Activated T-helper 1 cell treated with Interleukin-2 at 50 U/mL for 16 hours (primary cell): ENCODE measurements at regions not wholly inside any gene's neighbourhood (a gene's known extent, or its start where the extent isn't known, plus 50 kb on each side); places are given as distances from the start of the nearest gene placed in this dataset.
"Not testable (repeated sequence)": the region's sequence is repeated elsewhere in the genome, so short reads cannot be mapped to it uniquely, and the experiment has no call there.

Experiments used
- DNase-seq: peaks from one replicate; pipeline ENCODE4 v3.0.0-alpha.2; 2020; ENCODE audit warnings: low read depth

DNA sequence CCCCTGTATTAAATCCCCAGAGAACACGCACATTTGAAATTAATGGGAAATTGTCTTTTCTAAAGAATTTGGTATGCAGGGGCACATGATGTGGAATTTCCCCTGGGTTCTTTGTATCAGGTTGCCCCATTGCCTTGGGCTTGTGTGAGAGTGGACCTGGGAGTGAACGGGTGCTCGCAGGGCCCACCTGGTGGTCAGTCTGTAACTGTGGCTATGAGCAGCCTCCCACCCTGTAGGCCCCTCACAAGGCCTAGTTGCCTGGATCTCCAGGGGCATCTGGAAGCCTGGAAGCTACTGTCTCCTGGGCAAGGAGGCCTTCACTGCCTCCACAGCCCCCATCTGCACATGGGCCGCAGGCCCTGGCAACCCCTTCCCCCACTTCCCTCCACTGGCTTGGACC, 96.7 kb downstream of the SLC25A47 start:
- no peak for DNase-seq

DNA sequence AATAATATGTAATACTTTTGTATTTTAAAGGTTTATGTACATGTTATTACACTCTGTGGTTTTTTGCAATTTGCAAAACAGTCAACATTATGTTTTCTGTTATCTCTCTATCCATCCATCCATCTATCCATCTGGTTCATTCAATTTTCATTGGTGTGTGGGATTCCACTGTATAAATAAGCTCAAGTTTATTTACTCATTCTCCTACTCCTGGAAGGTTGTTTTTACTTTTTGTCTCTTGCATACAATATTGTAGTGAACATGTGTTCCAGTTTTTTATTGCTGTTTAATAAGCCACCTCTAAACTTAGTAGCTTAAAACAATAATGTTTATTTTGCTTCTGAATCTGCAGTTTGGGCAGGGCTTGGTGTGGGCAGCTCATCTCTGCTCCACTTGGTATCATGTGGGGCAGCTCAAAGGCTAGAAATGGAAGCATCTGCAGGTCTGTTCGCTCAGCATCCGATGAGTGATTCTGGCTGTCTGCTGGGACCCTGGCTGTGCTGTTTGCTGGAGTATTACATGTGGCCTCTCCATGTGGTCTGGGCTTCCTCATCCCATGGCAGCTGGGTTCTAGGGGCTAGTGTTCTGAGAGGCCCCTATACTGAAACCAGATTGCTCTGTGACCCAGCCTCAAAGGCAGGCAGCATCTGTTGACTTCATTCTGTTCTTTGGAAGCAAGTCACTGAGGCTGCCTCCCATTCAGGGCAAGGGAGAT, 98.8 kb downstream of the SLC25A47 start:
- no peak for DNase-seq

- no peak for DNase-seq
Observed at GRCh38 chr14:100422556-100423316, 99.6 kb downstream of the SLC25A47 start.

DNA sequence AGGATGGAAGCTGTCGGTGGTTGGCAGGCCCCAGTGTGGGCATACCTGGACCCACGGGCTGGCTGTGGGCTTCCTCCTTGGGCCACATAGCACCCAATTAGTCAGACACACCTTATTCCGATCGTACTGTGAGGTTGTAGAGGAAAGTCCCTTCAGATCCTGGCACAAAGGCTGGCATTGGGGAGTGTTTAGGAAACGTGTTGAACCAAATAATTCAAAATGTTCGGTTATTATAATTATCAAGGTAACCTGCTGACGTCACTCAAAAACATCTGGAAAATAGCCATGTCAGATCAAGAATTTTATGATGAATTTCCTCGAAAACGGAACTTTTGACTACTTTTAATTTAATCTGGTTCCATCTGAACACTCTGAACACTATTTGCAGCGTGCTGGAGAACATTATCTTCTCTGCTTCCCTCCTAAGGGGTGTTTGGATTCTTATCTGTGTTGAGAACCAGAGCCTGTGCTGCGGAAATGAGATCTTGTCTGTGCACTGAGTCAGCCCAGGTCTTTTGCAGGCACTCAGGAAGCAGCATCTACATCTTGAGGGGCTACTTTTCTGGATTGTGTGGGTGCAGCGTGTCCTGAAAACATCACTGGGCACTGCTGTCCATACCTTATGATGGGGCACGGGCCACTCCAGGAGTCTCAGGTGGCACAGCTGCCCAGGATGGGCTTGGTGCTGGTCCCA, 100.3 kb downstream of the SLC25A47 start:
- DNase-seq, result no peak

DNA sequence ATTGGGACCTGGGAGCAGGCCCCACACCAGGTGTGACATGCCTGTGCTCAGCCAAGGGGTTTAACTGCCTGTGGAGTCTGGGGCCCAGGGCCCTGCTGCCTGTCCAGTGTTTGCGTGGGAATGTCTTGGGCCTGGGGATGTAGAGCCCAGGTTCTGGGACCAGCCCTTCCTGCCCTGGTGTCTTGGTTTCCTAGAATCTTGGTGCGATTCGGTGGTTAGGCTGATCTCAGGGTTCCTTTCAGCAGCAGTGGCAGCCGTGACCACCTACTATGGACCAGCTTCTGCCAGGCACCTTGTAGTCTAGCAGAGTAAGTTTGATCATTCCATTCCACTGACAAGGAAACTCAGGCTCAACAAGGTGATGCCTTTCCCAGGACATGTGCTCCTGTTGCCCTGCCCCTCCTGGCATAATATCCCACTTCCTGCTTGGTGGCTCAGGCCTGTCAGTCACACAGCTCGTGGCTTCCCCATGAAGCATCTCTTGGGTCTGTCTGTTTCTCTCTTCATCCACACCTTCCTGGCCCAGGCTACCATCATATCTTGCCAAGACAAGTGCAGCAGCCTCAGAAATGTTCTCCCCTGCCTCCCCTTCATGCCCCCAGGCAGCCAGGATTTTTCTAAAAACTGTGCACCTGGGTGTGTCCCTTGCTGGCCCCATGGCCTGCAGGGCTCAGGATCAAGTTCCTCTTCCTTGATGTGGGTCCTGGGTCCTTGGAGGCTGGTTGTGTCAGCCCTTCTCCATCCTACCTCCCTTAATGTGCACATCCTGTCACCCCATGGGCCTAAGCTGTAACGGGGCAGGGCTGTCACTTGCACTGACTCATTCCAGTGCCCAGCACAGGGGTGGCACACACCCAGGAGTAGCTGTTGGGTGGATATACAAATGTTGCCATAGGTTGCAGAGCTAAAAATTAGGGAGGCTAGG, 101.6 kb downstream of the SLC25A47 start:
- no peak for DNase-seq

- DNase-seq, result no peak
Observed at GRCh38 chr14:100425429-100425827, 102.3 kb downstream of the SLC25A47 start.

- DNase-seq, result no peak
Observed at GRCh38 chr14:100426314-100426713, 103.2 kb downstream of the SLC25A47 start.

GRCh38 chr14:100427166-100427565, 104.0 kb downstream of the SLC25A47 start:
- no peak for DNase-seq

DNA sequence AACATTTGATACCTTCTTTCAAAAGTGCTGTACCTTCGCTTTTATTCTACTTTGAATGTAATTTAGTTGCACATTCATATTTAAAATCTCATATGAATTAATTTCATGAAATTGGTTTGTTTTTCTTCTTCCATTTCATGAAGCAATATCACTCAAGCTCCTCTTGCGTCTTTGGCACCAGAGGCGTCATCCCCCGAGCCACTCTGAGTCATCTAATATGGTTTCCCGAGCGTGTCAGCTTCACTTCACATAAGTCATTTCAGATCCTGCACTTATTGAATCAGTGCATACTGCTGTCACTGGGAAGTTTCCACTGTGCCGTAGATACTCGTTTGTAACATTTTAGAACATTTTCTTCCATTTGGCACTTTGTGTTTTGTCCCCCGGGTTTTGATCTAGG, 105.6 kb downstream of the SLC25A47 start:
- DNase-seq, result no peak

- no peak for DNase-seq
Observed at GRCh38 chr14:100429537-100429936, 106.4 kb downstream of the SLC25A47 start.

- DNase-seq, result no peak
Observed at GRCh38 chr14:100430571-100430970, 107.4 kb downstream of the SLC25A47 start.

DNA sequence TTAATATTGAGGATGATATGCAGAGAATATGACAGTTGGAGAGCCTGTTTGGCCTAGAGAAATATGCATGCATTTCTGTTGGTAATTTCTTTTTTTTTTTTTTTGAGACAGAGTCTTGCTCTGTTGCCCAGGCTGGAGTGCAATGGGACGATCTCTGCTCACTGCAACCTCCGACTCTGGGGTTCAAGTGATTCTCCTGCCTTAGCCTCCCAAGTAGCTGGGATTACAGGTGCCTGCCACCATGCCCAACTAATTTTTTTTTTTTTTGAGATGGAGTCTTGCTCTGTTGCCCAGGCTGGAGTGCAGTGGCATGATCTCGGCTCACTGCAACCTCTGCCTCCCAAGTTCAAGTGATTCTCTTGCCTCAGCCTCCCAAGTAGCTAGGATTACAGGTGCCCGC, 108.3 kb downstream of the SLC25A47 start:
- DNase-seq, result not testable (repeated sequence)

DNA sequence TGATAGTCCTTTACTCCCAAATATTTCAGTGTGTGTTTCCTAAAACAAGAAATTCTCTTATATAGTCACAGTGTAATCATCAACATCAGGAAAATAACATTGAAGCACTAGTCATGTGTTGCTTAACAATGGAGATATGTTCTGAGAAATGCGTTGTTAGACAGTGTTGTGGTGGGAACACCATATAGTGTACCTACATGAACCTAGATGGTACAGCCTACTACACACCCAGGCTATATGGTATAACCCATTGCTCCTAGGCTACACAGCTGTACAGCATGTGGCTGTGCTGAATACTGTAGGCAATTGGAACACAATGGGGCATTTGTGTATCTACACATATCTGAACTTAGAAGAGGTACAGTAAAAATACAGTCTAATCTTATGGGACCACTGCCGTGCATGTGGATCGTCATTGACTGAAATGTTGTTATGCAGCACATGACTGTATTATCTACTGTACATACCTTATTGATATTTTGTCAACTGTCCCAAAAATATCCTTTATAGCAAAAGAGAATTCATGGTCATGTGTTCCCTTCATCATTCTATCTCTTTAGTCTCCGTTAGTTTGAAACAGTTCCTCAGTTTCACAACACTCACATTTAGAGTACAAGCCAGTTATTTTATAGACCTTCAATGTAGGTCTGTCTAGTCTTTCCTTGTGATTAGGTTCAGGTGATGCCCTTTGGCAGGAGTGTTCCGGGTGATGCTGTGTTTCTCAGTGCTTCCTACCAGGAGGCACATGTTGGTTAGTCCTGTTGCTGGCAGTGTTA, 109.7 kb downstream of the SLC25A47 start:
- no peak for DNase-seq

GRCh38 chr14:100433428-100433814, 110.3 kb downstream of the SLC25A47 start:
- DNase-seq, result no peak

- no peak for DNase-seq
Observed at GRCh38 chr14:100434033-100434601, 111.0 kb downstream of the SLC25A47 start.

DNA sequence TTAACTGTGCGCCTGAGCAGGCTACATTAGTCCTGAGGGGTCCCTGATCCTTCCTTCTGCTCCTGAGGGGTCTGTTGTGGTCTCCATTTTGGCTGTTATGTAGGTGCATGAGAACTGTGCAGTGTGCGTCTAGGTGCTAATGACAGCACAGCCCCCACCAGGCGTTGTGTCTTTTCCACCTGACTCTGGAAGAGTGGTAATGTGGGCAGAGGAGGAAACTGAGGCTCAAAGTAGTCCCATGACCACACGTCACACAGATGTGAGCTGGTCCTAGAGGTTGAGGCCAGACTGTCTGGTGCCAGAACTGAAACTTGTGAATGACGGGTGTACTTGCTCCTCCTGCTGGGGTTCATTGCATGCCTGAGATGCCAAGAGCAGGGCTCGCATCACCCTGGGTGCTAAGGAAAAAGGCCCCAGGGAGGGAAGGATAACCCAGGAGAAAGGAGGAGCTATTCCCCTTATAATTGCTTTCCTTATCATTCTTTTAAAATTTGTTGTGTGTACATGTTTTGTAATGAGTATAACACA, 111.8 kb downstream of the SLC25A47 start:
- no peak for DNase-seq

- DNase-seq, result no peak
Observed at GRCh38 chr14:100435459-100435858, 112.3 kb downstream of the SLC25A47 start.

GRCh38 chr14:100436745-100437406, 113.7 kb downstream of the SLC25A47 start:
- DNase-seq, result no peak

DNA sequence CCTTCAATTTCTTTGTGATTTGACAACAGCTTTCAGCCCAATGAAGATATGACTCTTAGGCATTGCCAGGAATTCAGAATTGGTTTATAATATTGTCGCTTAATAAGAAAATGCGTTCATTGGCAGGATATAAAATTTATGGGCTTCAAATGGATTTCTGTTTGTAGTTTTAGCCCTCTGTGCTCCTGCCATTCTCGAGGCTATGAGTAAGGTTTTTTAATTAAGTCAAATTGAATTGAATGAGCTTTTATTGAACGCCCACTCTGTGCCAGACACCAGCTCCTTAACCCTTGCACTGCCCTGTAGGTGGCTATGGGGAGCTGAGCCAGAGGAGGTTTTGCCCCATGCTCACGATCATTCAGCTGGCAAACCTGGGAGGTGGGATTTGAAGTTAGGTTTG, 115.1 kb downstream of the SLC25A47 start:
- DNase-seq, result no peak
